ENCODE measurements at regions not wholly inside any gene's neighbourhood (a gene's known extent, or its start where the extent isn't known, plus 50 kb on each side); places are given as distances from the start of the nearest gene placed in this dataset.

DNA sequence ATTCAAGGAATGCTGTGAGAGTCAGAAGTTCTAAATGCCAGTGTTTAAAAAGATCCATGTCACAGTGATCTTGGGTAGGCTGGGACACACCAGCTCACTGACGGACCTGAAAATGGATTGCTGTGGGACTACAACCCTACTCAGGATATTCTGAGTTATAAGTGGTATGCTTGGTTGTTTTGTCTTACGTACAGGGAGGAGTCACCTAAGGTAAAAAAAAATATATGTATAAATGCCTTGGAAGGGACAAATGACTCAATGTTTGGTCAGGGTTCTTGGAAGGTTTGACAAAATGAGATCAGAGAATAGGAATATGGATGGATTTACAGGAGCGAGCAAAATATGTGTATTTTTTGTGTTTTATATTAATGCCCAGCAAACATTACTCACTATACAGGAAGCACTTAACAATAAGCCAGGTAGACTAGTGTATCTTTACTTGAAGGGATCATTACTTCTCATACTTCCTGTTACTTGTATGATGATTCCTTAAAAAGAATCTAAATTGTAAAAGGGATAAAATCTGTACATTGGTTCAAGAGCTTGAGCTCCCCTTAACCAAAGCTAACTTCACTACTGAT, 767.3 kb downstream of the GBE1 start:
- ATAC-seq (ENCODE audit: low read depth in 2 of 2) (no peak), DNase-seq (no peak)
- Mint-ChIP-seq H3K36me3 (peaks cover 3% of the 10 kb centered on the region), H3K9me3 (peaks cover 4 to 27% (median 13%) of the 10 kb centered on the region in 7 donors), H3K27ac (no peak overlapping the region), H3K4me1 (no peaks in the 10 kb centered on the region), H3K4me3 (no peak overlapping the region), H3K27me3 (peaks cover 4% of the 10 kb centered on the region)
- no peak overlapping the region for H3K4me3 ChIP-seq (ENCODE audit: low read depth, low read length)
- no peak overlapping the region for H3K27ac ChIP-seq (ENCODE audit: insufficient read depth, low read length, poor library complexity, severe bottlenecking)
- H3K36me3 ChIP-seq (ENCODE audit: control insufficient read depth, insufficient read depth, low read length): no peaks in the 10 kb centered on the region
- peaks cover 0 to 4% of the 10 kb centered on the region in 2 experiments for H3K9me3 ChIP-seq (ENCODE audit: control insufficient read depth in 2 of 2, low read length in 2 of 2)
- no peaks in the 10 kb centered on the region for H3K27me3 ChIP-seq (ENCODE audit: control insufficient read depth, insufficient read depth, low read length)
- H3K4me1 ChIP-seq (ENCODE audit: control insufficient read depth, insufficient read depth, low read length, poor library complexity, severe bottlenecking): no peaks in the 10 kb centered on the region

- no peak overlapping the region for H3K27ac ChIP-seq (ENCODE audit: insufficient read depth, low read length, poor library complexity, severe bottlenecking)
- peaks cover 0 to 4% of the 10 kb centered on the region in 2 experiments for H3K9me3 ChIP-seq (ENCODE audit: control insufficient read depth in 2 of 2, low read length in 2 of 2)
- DNase-seq (no peak), ATAC-seq (ENCODE audit: low read depth in 2 of 2) (no peak)
- Mint-ChIP-seq H3K27me3 (peaks cover 4% of the 10 kb centered on the region), H3K27ac (no peak overlapping the region), H3K36me3 (peaks cover 3% of the 10 kb centered on the region), H3K4me1 (no peaks in the 10 kb centered on the region), H3K4me3 (no peak overlapping the region), H3K9me3 (peaks cover 0 to 27% (median 13%) of the 10 kb centered on the region in 7 donors)
- H3K36me3 ChIP-seq (ENCODE audit: control insufficient read depth, insufficient read depth, low read length): no peaks in the 10 kb centered on the region
- no peak overlapping the region for H3K4me3 ChIP-seq (ENCODE audit: low read depth, low read length)
- H3K4me1 ChIP-seq (ENCODE audit: control insufficient read depth, insufficient read depth, low read length, poor library complexity, severe bottlenecking): no peaks in the 10 kb centered on the region
- H3K27me3 ChIP-seq (ENCODE audit: control insufficient read depth, insufficient read depth, low read length): no peaks in the 10 kb centered on the region
Measured at GRCh38 chr3:80993241-80993945, 768.1 kb downstream of the GBE1 start.

DNA sequence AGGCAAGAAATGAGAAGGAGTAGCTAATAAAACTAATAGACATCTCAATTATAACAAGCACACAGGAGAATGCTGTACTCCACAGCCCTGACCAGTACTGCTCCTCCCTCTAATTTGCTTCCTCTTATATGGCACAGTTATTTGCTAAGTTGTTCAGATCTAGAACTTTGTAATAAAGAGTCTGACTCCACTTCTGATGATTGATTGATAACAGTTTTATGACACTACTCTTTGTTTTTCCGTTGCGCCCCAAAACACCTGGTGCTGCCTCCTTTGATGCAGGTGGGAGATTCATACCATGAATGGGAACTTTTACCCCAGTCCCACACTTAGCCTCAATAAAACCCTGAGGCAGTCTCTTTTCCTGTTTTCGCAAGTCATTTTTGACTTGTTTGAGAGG, 777.7 kb downstream of the GBE1 start:
- H3K9me3 ChIP-seq (ENCODE audit: control insufficient read depth in 2 of 2, low read length in 2 of 2): peaks cover 3 to 4% of the 10 kb centered on the region in 2 experiments
- no peaks in the 10 kb centered on the region for H3K27me3 ChIP-seq (ENCODE audit: control insufficient read depth, insufficient read depth, low read length)
- H3K4me3 ChIP-seq (ENCODE audit: low read depth, low read length): no peak overlapping the region
- peaks cover 0 to 39% (median 9%) of the 10 kb centered on the region in 7 donors for H3K9me3 Mint-ChIP-seq
- no peaks in the 10 kb centered on the region for H3K36me3 ChIP-seq (ENCODE audit: control insufficient read depth, insufficient read depth, low read length)
- no peaks in the 10 kb centered on the region for H3K4me1 ChIP-seq (ENCODE audit: control insufficient read depth, insufficient read depth, low read length, poor library complexity, severe bottlenecking)
- H3K27ac Mint-ChIP-seq: no peak overlapping the region
- H3K27me3 Mint-ChIP-seq: no peaks in the 10 kb centered on the region
- no peak overlapping the region for H3K4me3 Mint-ChIP-seq
- ATAC-seq (ENCODE audit: low read depth in 2 of 2) (no peak), DNase-seq (no peak)
- no peaks in the 10 kb centered on the region for H3K4me1 Mint-ChIP-seq
- H3K27ac ChIP-seq (ENCODE audit: insufficient read depth, low read length, poor library complexity, severe bottlenecking): no peak overlapping the region
- H3K36me3 Mint-ChIP-seq: no peaks in the 10 kb centered on the region

- H3K4me1 Mint-ChIP-seq: no peaks in the 10 kb centered on the region
- ATAC-seq (ENCODE audit: low read depth in 2 of 2) (no peak), DNase-seq (no peak)
- Histone ChIP-seq H3K36me3 (ENCODE audit: control insufficient read depth, insufficient read depth, low read length) (no peaks in the 10 kb centered on the region), H3K27me3 (ENCODE audit: control insufficient read depth, insufficient read depth, low read length) (no peaks in the 10 kb centered on the region), H3K27ac (ENCODE audit: insufficient read depth, low read length, poor library complexity, severe bottlenecking) (no peak overlapping the region), H3K4me3 (ENCODE audit: low read depth, low read length) (no peak overlapping the region), H3K9me3 (ENCODE audit: control insufficient read depth in 2 of 2, low read length in 2 of 2) (no peaks in the 10 kb centered on the region), H3K4me1 (ENCODE audit: control insufficient read depth, insufficient read depth, low read length, poor library complexity, severe bottlenecking) (no peaks in the 10 kb centered on the region)
- H3K27me3 Mint-ChIP-seq: no peaks in the 10 kb centered on the region
- no peak overlapping the region for H3K27ac Mint-ChIP-seq
- H3K9me3 Mint-ChIP-seq: peaks cover 0 to 40% (median 9%) of the 10 kb centered on the region in 7 donors
- H3K4me3 Mint-ChIP-seq: no peak overlapping the region
- no peaks in the 10 kb centered on the region for H3K36me3 Mint-ChIP-seq
Measured at GRCh38 chr3:80978216-80978969, 783.1 kb downstream of the GBE1 start.

DNA sequence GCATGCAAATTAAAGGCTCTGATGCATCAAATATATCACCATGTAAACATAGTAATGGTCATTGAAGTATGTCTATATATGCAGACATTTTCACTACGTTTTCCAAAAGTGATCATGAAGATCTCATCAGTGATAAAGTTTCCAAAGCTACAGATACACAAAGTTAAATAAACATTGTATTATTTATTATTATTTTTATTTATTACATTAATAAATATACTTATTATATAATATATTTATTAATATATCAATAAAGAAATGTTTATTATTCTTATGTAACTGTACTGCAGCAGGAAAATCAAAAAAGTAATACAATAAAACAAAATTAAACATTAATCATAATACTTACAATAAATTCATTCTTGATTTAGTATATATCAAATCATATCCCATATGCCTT, 791.2 kb downstream of the GBE1 start:
- DNase-seq (no peak), ATAC-seq (ENCODE audit: low read depth in 2 of 2) (no peak)
- H3K36me3 ChIP-seq (ENCODE audit: control insufficient read depth, insufficient read depth, low read length): no peaks in the 10 kb centered on the region
- H3K9me3 ChIP-seq (ENCODE audit: control insufficient read depth in 2 of 2, low read length in 2 of 2): peaks cover 3 to 17% of the 10 kb centered on the region in 2 experiments
- Mint-ChIP-seq H3K4me1 (no peaks in the 10 kb centered on the region), H3K36me3 (no peaks in the 10 kb centered on the region), H3K9me3 (peaks cover 0 to 20% (median 5%) of the 10 kb centered on the region in 7 donors), H3K27me3 (no peaks in the 10 kb centered on the region), H3K27ac (no peak overlapping the region), H3K4me3 (no peak overlapping the region)
- H3K27ac ChIP-seq (ENCODE audit: insufficient read depth, low read length, poor library complexity, severe bottlenecking): no peak overlapping the region
- H3K4me1 ChIP-seq (ENCODE audit: control insufficient read depth, insufficient read depth, low read length, poor library complexity, severe bottlenecking): no peaks in the 10 kb centered on the region
- no peak overlapping the region for H3K4me3 ChIP-seq (ENCODE audit: low read depth, low read length)
- H3K27me3 ChIP-seq (ENCODE audit: control insufficient read depth, insufficient read depth, low read length): no peaks in the 10 kb centered on the region

DNA sequence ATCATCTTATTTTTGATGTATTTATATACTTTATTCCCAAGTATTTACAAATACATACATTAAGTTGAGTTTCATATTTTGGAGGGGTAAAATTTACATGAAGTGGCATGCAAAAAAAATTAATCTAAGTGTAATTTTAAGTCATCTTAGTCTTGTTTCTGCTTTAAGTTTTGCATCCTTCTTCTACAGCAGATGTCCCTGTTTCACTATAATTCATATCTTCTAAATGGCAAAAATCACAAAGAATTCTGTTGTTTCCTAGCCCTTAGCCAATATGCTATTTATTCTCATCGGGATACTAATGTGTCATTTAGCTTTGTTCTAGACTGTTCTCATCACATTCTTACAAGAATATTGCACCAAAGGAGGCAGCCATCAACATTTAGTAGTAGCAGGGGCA, 831.9 kb downstream of the GBE1 start:
- Histone ChIP-seq H3K4me3 (ENCODE audit: low read depth, low read length) (no peak overlapping the region), H3K27me3 (ENCODE audit: control insufficient read depth, insufficient read depth, low read length) (no peaks in the 10 kb centered on the region), H3K9me3 (ENCODE audit: control insufficient read depth in 2 of 2, low read length in 2 of 2) (peaks cover 2 to 3% of the 10 kb centered on the region in 2 experiments), H3K36me3 (ENCODE audit: control insufficient read depth, insufficient read depth, low read length) (no peaks in the 10 kb centered on the region), H3K4me1 (ENCODE audit: control insufficient read depth, insufficient read depth, low read length, poor library complexity, severe bottlenecking) (no peaks in the 10 kb centered on the region), H3K27ac (ENCODE audit: insufficient read depth, low read length, poor library complexity, severe bottlenecking) (no peak overlapping the region)
- Mint-ChIP-seq H3K27me3 (no peaks in the 10 kb centered on the region), H3K4me3 (no peak overlapping the region), H3K4me1 (no peaks in the 10 kb centered on the region), H3K9me3 (peaks cover 0 to 27% (median 5%) of the 10 kb centered on the region in 7 donors), H3K36me3 (no peaks in the 10 kb centered on the region), H3K27ac (no peak overlapping the region)
- DNase-seq: no peak
- ATAC-seq (ENCODE audit: low read depth in 2 of 2): no peak

GRCh38 chr3:80914854-80915253, 846.6 kb downstream of the GBE1 start:
- Mint-ChIP-seq H3K36me3 (no peaks in the 10 kb centered on the region), H3K9me3 (peaks cover 0 to 5% (median 2%) of the 10 kb centered on the region in 7 donors), H3K4me3 (no peak overlapping the region), H3K27me3 (no peaks in the 10 kb centered on the region), H3K4me1 (no peaks in the 10 kb centered on the region), H3K27ac (no peak overlapping the region)
- Histone ChIP-seq H3K4me3 (ENCODE audit: low read depth, low read length) (no peak overlapping the region), H3K4me1 (ENCODE audit: control insufficient read depth, insufficient read depth, low read length, poor library complexity, severe bottlenecking) (no peaks in the 10 kb centered on the region), H3K27me3 (ENCODE audit: control insufficient read depth, insufficient read depth, low read length) (no peaks in the 10 kb centered on the region), H3K9me3 (ENCODE audit: control insufficient read depth in 2 of 2, low read length in 2 of 2) (peaks cover 0 to 5% of the 10 kb centered on the region in 2 experiments), H3K36me3 (ENCODE audit: control insufficient read depth, insufficient read depth, low read length) (no peaks in the 10 kb centered on the region), H3K27ac (ENCODE audit: insufficient read depth, low read length, poor library complexity, severe bottlenecking) (no peak overlapping the region)
- no peak for ATAC-seq (ENCODE audit: low read depth in 2 of 2)
- no peak for DNase-seq
